ENCODE measurements at regions not wholly inside any gene's neighbourhood (a gene's known extent, or its start where the extent isn't known, plus 50 kb on each side); places are given as distances from the start of the nearest gene placed in this dataset.

DNA sequence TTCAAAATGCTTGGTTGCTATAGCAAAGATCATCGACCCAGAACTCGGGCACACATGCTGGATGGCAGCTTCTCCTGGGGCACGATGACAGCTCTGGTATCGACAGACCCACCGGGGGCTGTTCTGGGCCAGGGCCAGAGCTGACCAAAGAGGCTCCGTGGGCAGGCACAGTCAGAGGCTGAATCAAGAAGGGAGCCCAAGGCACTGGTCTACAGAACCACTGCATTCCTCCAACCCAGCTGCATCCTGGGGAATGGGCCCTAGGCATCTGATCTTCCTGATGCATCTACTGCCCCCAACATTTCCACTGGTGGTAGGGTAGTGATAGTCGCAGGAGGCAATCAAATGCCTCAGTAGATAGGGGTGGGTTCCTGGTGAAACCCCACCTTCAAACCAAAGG, 470.3 kb downstream of the TBC1D22A start:
- DNase-seq (ENCODE audit: low read depth in 2 of 3, low spot score in 2 of 3) = no peak

GRCh38 chr22:47232197-47232596, 469.7 kb downstream of the TBC1D22A start:
- no peak for DNase-seq (ENCODE audit: low read depth in 2 of 3, low spot score in 2 of 3)

DNA sequence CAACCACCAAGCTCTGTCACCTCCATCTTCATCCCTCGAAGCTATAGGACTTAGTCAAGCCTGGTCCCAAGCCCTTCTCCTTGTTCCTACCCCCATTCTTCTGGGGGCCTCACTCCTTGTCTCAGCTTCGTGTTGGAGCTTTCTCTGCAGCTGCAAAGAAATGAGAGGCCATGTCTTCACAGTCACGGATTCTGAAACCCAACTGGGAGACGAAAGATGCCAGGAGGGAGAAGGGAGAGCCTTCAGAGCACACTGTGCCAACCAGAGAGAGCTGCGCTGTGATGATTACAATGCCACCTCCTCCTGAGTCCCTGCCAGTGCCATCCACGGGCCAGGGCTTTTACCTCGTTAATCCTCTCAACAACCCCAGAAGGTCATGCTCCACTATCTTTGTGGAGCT, 469.3 kb downstream of the TBC1D22A start:
- no peak for DNase-seq (ENCODE audit: low read depth in 2 of 3, low spot score in 2 of 3)

GRCh38 chr22:47230741-47231140, 468.3 kb downstream of the TBC1D22A start:
- DNase-seq (ENCODE audit: low read depth in 2 of 3, low spot score in 2 of 3) = no peak

- DNase-seq (ENCODE audit: low read depth in 2 of 3, low spot score in 2 of 3) = no peak
Observed at GRCh38 chr22:47230251-47230650, 467.8 kb downstream of the TBC1D22A start.

DNA sequence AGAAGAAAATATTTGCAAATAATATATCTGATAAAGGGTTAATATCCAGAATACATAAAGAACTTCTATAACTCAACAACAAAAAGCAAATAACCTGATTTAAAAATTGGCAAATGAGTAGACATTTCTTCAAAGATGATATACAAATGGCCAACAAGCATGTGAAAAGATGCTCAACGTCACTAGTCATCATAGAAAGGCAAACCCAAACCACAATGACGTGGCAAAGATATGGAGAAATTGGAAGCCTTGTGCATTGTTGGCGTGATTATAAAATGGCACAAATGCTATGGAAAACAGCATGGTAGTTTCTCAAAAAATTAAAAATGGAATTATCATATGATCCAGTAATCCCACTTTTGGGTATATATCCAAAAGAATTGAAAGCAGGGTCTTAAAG, 466.3 kb downstream of the TBC1D22A start:
- no peak for DNase-seq (ENCODE audit: low read depth in 2 of 3, low spot score in 2 of 3)

DNA sequence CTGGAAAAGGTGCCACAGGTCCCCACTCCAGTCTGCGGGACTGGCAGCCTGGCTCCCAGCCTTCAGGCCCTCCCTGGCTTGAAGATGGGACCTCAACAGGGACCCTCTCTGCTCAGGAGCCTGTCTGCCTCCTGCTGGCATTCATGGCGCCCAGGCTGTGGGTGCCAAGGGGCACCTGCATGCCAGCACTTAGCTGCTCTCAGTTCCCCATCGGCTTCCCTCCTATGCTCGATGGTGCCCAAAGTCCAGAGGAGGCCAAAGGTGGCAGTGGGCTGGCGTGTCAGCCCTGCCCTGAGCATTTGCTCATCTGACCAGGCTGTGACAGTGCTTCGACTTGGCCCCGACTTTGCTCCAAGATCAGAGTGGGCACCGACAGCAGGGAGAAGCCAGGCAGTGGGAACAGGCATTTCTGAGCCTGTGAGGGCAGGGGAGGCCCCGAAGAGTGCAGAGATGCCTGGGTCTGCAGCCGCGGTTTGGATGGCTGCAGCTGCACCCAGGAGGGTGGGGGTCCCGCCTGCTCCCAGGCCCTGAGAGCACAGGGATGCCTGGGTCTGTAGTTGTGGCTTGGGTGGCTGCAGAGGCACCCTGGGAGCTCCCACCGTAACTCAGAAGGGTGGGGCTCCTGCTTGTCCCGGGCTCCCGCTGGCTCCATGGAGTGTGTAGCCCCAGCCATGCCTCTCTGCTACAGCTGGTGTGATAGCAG, 463.6 kb downstream of the TBC1D22A start:
- no peak for DNase-seq (ENCODE audit: low read depth in 2 of 3, low spot score in 2 of 3)

DNA sequence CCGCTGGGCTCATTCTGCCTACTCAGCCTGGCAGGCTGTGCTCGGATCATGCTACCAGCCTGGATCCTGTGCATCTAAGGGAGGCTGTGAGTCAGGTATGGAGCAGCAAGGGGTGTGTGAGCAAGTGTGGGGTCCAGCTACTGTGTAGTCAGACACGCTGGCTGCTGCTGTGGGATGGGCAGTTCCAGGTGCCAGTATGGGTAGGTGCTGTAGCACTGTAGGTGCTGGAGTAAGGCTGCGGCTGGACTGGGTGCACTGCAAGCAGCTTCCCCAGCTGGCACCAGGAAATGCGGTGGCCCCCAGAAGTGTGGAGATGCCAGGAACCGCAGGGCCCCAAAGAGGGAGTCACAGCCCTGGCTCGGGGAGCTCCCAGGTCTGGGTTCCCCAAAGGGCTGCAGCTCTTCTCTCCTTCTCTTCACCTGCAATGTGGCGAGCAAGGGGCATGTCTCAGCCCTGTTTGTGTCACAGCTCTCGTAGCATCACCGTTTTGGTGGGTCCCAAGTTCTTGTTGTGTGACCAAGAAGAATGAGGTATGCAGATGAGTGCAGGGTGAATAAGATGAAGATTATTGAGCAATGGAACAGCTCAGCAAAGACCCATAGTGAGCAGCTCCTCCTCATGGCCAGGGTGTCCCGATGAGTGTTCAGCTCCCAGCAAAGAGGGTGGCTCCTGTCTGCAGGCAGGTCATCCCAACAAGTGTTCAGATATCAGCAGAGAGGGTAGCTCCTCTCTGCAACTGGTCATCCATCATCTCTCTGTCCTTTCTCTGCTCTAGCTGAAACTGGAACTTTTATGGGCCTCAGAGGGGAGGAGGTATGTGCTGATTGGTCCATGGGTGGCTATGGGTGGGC, 462.9 kb downstream of the TBC1D22A start:
- no peak for DNase-seq (ENCODE audit: low read depth in 2 of 3, low spot score in 2 of 3)

Measured in activated CD8-positive, alpha-beta memory T cell treated with anti-CD3 and anti-CD28 coated beads for 48 hours (primary cell).